AG04450 (cell line): ENCODE measurements at regions not wholly inside any gene's neighbourhood (a gene's known extent, or its start where the extent isn't known, plus 50 kb on each side); places are given as distances from the start of the nearest gene placed in this dataset.

Source experiments
- CTCF ChIA-PET: fragments of 300-600, 350-600 bp; formaldehyde crosslinking; extraction: SDS; loops from one replicate; lab custom pipeline; 2022; ENCODE audit warnings: antibody characterized with exemption, inconsistent platforms; lab: Charles Lee
- POLR2A ChIA-PET: fragments of 350-600 bp; formaldehyde crosslinking; extraction: SDS; loops from one replicate; lab custom pipeline; 2021; ENCODE audit warnings: antibody characterized with exemption, inconsistent platforms; lab: Yijun Ruan, JAX
- DNase-seq: peaks from one replicate; pipeline ENCODE4 v3.0.0-alpha.2; 2011; ENCODE audit warnings: low read depth, low spot score
- H3K27ac ChIP-seq: one replicate; pipeline ENCODE4 v1.5.1; 2012; ENCODE audit warnings: low read depth, low read length, control low read depth
- H3K27me3 ChIP-seq: one replicate; pipeline ENCODE4 v1.6.0; 2012; ENCODE audit warnings: low read length; ENCODE audit not compliant: control insufficient read depth, insufficient read depth
- H3K4me3 ChIP-seq: 2 replicates; pipeline ENCODE4 v1.5.1; 2011; ENCODE audit warnings: mild to moderate bottlenecking, low read depth, low read length, control low read depth
- H3K9me3 ChIP-seq: 2 replicates; pipeline ENCODE4 v1.5.1; 2012; ENCODE audit warnings: low read length; ENCODE audit not compliant: control insufficient read depth, insufficient read depth
- CTCF ChIP-seq: IDR thresholded peaks from 2 replicates; pipeline ENCODE4 v1.5.1; 2011; ENCODE audit warnings: low read depth, low read length, control low read depth, inconsistent platforms

GRCh38 chr2:34176693-34177092 is 577.6 kb upstream of the FAM98A start:
- ChIA-PET POLR2A (no interaction called here), CTCF (no interaction called here)
- DNase-seq = no peak
- Histone ChIP-seq H3K27me3 (no peaks in the 10 kb centered on the region), H3K9me3 (no peaks in the 10 kb centered on the region), H3K27ac (no peak overlapping the region), H3K4me3 (no peak overlapping the region)
- TF ChIP-seq CTCF = no peak

- no peak for TF ChIP-seq CTCF
- no peaks in the 10 kb centered on the region for H3K27me3 ChIP-seq
- H3K27ac ChIP-seq = no peak overlapping the region
- POLR2A ChIA-PET = no interaction called here
- no peak overlapping the region for H3K4me3 ChIP-seq
- no peaks in the 10 kb centered on the region for H3K9me3 ChIP-seq
- CTCF ChIA-PET = no interaction called here
- DNase-seq = no peak
Observed at GRCh38 chr2:34174506-34174905, 575.4 kb upstream of the FAM98A start.

- no peak for TF ChIP-seq CTCF
- H3K4me3 ChIP-seq = no peak overlapping the region
- no peaks in the 10 kb centered on the region for H3K27me3 ChIP-seq
- H3K9me3 ChIP-seq = no peaks in the 10 kb centered on the region
- ChIA-PET CTCF (no interaction called here), POLR2A (no interaction called here)
- no peak overlapping the region for H3K27ac ChIP-seq
- DNase-seq = no peak
Observed at GRCh38 chr2:34162231-34162630, 563.1 kb upstream of the FAM98A start.

GRCh38 chr2:34161549-34161948 is 562.5 kb upstream of the FAM98A start:
- no peak overlapping the region for H3K27ac ChIP-seq
- no peak for TF ChIP-seq CTCF
- ChIA-PET CTCF (interaction anchor here (0.6 kb wide), 1 partner anchor 216 kb away, joined by 3 read pairs; no protein-coding TSS in a partner anchor), POLR2A (no interaction called here)
- DNase-seq = no peak
- no peak overlapping the region for H3K4me3 ChIP-seq
- H3K27me3 ChIP-seq = no peaks in the 10 kb centered on the region
- no peaks in the 10 kb centered on the region for H3K9me3 ChIP-seq

- no peak overlapping the region for H3K4me3 ChIP-seq
- H3K27ac ChIP-seq = no peak overlapping the region
- CTCF ChIA-PET = no interaction called here
- POLR2A ChIA-PET = no interaction called here
- no peaks in the 10 kb centered on the region for H3K27me3 ChIP-seq
- H3K9me3 ChIP-seq = no peaks in the 10 kb centered on the region
- no peak for TF ChIP-seq CTCF
- no peak for DNase-seq
Observed at GRCh38 chr2:34159901-34160300, 560.8 kb upstream of the FAM98A start.
